Activated T-cell treated with anti-CD3 and anti-CD28 coated beads for 4 hours (primary cell): ENCODE measurements at regions not wholly inside any gene's neighbourhood (a gene's known extent, or its start where the extent isn't known, plus 50 kb on each side); places are given as distances from the start of the nearest gene placed in this dataset.
"Not testable (repeated sequence)": the region's sequence is repeated elsewhere in the genome, so short reads cannot be mapped to it uniquely, and the experiment has no call there.

ENCODE experiments used
- DNase-seq: peaks from one replicate; pipeline ENCODE4 v3.0.0-alpha.2; 2020

DNA sequence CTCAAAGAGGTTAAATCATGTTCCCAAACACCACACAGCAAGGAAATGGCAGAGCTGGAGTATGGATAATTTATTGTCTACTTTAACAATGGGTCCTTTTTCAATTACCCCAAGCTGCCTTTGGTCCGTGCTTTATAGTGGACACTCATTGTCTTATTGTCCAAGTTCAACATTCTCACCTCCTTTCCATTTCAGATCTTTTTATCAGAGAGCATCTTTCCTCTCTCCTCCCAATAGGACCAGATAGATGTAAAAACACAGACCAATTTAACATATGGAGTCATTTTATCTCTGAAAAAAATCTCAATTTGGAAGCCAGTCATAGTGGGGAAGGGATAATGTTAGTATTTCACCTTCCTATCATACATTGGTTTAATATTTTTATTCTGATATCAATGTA, 83.5 kb upstream of the WAC start:
- no peak for DNase-seq

DNA sequence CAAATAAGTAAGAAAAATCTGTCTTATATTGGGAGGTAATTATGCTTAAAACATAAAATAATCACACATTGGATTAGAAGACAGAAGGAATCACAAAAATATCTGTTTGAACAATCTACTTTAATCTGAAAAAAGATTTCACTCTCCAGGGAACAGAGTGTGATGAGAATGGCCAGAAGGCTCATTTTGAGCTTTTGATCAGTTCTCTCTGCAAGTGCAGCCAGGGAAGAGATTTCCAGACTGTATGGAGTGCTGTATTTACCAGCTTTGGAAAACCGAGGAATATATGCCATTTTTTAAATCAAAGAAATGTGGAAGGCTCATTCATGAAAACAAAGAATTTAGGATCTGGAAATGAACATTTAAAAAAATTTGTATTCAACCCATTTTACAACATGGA, 83.0 kb upstream of the WAC start:
- no peak for DNase-seq

GRCh38 chr10:28453926-28454325, 79.0 kb upstream of the WAC start:
- DNase-seq: no peak

- no peak for DNase-seq
Observed at GRCh38 chr10:28457110-28457509, 75.8 kb upstream of the WAC start.

GRCh38 chr10:28457873-28458272, 75.0 kb upstream of the WAC start:
- not testable (repeated sequence) for DNase-seq

DNA sequence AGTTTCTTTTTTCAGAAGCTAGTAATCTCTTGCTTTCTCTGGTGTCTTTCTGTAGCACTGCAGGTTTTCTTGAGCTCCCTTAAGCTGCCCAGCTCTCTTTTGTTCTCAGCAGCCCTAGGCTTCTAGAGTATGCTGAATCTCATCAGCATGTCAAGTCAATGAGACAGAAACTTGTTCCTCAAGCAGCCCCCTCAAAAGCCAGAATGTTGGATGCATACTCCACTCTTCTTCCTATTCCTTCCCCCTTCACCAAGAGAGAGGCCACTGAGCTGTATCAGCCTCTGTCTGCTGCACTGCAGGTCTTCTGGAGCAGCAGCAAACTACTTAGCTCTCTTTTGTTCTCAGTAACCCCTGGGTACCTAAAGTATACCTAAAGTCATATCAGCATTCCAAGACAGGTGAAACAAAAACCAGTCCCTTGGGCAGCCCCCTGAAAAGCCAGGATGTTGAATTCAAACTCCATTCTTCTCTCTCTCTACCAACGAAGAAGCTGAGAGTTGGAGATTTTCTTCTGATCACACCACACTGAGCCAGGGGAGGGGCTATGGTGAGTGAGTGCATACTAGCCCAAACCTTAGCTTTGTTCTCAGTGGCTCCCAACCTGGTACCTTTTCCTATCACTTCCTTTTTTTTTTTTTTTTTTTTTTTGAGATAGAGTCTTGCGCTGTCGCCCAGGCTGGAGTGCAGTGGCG, 73.3 kb upstream of the WAC start:
- no peak for DNase-seq

DNA sequence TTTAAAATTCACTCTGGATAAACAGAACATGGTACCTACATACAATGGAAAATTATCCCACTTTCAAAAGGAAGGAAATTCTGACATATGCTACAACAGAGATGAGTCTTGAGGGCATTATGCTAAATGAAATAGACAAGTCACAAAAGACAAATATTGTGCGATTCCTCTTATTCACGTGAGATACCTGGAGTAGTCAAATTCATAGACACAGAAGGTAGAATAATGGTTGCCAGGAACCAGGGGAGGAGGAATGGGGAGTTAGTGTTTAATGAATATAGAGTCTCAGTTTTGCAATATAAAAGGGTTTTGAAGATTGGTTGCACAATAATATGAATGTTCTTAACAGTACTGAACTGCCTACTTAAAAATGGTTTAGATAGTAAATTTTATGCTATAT, 69.8 kb upstream of the WAC start:
- no peak for DNase-seq

DNA sequence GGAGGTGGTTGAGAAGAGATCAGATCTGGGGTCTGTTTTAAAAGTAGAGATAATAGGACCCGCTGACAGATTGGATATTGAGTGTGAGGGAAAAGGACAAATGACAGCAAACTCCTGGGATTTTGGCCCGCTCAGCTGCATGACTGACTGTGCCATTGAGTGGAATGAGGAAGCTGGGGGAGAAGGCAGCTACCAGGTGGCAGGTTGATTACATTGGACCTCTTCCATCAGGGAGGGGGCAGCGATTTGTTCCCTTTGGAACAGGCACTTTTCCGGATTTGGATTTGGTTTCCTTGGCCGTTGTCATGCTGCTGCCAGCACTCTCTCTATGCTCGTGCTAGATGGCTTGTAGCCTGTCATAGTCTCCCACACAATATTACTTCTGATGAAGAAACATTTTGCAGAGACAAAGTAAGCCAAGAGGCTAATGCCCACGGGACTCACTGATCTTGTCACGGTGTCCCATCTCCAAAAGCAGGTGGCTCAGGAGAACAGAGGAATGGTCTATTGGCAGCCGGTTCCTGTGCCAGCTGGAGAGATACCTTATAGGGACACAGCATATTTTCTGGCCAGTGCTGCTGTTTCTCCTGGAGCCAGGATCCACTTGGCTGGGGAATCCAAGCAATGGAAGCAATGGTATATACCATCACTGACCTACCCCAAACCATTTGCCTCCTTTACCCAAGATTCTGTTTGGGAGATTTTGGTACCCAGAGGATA, 69.1 kb upstream of the WAC start:
- DNase-seq: no peak

DNA sequence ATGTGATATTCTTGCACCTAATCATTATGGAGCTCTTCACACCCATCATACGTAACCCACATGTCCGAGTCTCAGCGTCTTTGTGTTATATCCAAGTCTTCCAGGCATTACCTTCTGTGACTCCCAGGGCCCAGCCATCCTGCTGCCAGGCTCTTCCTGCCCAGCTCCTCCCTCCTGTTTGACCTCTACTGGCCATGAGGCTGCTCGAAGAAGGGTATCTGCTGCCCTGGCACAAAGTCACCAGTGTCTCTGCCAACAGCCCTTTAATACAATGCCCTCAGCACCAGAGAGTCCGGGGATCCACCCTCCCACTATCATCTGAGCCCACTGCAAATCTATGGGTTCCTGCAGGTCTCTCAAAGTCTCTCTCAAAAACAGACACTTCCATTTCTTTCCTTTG, 65.3 kb upstream of the WAC start:
- no peak for DNase-seq

- DNase-seq: no peak
Observed at GRCh38 chr10:28468707-28469483, 64.0 kb upstream of the WAC start.

DNA sequence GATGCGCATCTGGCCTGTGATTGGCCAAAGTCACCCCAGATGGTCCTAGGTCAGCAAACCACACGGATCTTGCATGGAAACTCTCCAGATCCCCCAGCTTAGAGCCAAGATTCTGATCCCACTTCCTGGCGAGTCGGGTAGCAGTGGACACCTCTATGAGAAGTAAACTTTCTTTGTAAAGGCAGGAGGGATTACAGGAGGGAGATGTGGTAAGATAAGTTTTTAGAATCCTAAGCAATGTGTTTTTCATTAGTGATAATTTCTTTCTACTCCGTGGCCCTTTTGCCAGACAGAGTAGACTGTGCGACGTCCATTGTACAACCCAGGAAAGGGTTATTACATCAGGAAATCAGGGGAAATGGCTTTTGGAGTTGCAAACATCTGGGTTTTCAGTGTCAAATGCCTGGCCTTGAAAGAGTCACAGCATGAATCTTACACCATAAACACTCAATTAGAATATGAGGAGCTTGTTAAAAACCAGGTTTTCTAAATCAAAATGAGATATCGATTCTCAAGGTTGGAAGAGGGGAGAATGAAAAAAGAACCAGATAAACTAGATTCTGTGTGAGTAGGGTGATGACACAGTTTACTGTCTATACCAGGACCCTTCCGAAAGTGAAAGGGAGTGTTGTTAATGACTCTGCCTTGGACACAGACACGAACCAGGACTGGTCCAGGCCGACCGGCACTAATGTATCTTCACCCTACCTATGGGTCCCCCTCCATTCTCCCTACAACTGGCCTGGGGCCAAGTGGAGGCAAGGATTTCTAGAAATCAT, 61.9 kb upstream of the WAC start:
- no peak for DNase-seq

GRCh38 chr10:28471652-28472050, 61.3 kb upstream of the WAC start:
- DNase-seq: no peak

- no peak for DNase-seq
Observed at GRCh38 chr10:28478646-28479045, 54.3 kb upstream of the WAC start.

- DNase-seq: no peak
Observed at GRCh38 chr10:28479425-28479865, 53.5 kb upstream of the WAC start.

DNA sequence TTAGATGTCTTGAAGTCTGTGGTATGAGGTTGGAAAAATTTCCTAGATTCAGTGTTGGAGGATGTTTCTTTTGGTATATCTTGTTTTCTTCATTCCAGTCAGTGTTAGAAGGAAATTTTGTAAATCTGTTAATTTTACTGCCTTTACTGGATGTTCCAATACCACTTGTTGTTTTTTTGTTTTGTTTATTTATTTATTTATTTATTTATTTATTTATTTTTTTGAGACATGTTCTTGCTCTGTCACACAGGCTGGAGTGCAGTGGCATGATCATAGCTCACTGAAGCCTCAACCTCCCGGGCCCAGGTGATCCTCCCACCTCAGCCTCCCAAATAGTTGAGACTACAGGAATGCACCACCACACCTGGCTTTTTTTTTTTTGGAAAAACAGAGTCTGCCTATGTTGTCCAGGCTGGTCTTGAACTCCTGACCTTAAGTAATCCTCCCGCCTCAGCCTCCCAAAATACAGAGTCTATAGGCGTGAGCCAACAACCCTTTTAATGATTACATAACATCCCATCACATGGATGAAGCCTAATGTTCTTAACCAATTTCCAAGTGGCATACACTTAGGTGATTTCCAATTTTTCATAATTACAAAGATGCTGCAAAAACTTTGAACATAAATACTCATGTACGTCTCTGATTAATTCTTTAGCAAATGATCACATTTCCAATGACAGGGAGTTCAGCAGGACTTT, 52.8 kb upstream of the WAC start:
- no peak for DNase-seq

DNA sequence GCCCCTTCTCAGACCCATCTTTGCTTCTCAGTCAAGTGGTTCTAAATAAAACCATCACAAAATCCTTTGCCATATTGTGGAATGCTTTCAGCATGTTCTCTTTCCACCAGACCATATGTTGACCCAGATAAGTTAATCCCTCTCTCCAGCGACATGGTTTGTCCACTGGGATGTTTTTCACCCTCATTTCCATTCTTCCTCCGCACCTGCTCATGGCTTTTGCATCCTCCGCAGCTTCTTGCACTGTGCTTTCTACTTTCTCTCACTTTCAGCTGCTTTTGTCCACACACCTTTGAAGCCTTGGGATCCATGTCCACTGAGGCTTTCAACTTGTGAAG, 52.3 kb upstream of the WAC start:
- no peak for DNase-seq

DNA sequence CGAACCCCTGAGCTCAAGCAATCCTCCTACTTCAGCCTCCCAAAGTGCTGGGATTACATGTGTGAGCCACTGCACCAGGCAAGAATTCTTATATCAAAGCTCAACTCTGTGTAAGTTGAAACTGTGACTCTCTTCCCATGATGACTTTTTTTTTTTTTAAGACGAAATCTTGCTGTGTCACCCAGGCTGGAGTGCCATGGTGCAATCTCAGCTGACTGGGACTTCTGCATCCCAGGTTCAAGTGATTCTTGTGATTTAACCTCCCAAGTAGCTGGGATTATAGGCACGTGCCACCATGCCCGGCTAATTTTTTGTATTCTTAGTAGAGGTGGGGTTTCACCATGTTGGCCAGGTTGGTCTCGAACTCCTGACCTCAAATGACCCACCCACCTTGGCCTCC, 51.6 kb upstream of the WAC start:
- not testable (repeated sequence) for DNase-seq

DNA sequence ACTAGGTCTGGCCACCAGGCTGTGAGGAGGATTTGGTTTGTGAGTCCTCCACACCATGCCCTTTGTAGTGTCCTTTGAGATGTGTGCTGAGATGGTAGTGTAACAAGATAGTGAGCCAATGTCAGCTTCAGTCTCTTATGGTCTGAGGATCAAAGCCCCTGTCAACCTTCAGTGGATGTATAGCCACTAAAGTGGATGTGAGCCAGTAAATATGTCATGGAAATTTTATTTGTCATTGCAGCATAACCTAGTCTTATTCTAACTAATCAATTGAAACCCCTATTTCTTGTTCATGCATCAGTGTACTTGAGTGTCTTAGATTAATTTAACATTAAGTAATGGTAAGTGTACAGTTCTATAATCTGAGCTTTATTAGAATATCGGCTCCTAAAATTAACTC, 51.0 kb upstream of the WAC start:
- no peak for DNase-seq
